Gastrocnemius medialis (tissue), 4 donors: ENCODE measurements at regions not wholly inside any gene's neighbourhood (a gene's known extent, or its start where the extent isn't known, plus 50 kb on each side); places are given as distances from the start of the nearest gene placed in this dataset.

Experiments
- POLR2A ChIP-seq, 2 donors: fragments of 450-650 bp; IDR thresholded peaks; one replicate each; pipeline ENCODE4 v1.6.1; 2017; ENCODE audit warnings: antibody characterized with exemption in 2 of 2, mild to moderate bottlenecking in 2 of 2, moderate library complexity in 2 of 2
- TF ChIP-seq, protein P1 (sequence below), 5 experiments: fragments of 450-650 bp in 3 of 5; fragments of 200-600 bp in 2 of 5; sonication (generic) in 2 of 5; IDR thresholded peaks in 4 of 5; conservative IDR thresholded peaks in 1 of 5; 1 replicate in 4 of 5; 2 replicates in 1 of 5; pipeline ENCODE4 v1.5.1; 2016 to 2019; ENCODE audit warnings: antibody characterized with exemption in 5 of 5, mild to moderate bottlenecking in 3 of 5, moderate library complexity in 3 of 5

DNA sequence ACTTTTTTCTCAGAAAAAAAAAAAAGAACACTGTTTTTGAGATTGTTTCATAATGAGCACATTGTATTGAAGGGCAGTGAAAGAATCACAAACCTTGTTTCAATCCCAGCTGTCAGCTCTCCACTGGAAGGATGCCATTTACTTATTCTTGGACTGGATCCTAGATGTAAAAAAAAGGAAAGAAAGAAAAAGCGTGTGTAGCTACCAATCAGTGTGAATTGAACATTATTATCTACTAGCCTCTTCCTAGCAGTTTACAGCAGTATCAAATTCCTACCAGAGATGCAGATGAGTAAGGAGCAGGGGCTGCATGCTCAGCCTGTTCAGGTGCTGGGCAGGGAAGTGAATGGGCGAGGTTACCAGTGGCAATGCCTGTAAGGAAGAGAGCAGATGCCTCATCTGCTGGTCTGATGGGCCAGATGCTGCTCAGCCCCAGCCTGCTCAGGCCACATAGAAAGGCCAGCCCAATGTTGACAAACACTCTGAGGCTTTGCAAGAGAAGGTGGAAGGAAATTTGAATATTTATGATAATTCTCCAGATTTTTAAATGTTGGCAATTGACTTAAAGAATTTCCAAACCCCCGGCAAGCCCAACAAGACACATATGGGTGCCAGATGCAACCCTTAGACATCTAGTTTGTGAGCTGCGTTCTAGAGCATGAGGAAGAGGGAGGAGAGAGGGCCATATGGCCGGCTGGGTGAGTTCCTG, 189.5 kb downstream of the IBTK start:
- TF ChIP-seq POLR2A (IDR thresholded peaks at IDR 0.05) = no peak
- TF ChIP-seq, protein P1, sequence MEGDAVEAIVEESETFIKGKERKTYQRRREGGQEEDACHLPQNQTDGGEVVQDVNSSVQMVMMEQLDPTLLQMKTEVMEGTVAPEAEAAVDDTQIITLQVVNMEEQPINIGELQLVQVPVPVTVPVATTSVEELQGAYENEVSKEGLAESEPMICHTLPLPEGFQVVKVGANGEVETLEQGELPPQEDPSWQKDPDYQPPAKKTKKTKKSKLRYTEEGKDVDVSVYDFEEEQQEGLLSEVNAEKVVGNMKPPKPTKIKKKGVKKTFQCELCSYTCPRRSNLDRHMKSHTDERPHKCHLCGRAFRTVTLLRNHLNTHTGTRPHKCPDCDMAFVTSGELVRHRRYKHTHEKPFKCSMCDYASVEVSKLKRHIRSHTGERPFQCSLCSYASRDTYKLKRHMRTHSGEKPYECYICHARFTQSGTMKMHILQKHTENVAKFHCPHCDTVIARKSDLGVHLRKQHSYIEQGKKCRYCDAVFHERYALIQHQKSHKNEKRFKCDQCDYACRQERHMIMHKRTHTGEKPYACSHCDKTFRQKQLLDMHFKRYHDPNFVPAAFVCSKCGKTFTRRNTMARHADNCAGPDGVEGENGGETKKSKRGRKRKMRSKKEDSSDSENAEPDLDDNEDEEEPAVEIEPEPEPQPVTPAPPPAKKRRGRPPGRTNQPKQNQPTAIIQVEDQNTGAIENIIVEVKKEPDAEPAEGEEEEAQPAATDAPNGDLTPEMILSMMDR (IDR thresholded peaks at IDR 0.05 in 4 of 5, conservative IDR thresholded peaks at IDR 0.05 in 1 of 5) = no peak
